HFFc6 (cell line): ENCODE measurements at regions not wholly inside any gene's neighbourhood (a gene's known extent, or its start where the extent isn't known, plus 50 kb on each side); places are given as distances from the start of the nearest gene placed in this dataset.

ENCODE experiments used
- DNase-seq: peaks from one replicate; pipeline ENCODE4 v3.0.0-alpha.2; 2018
- H3K27ac Mint-ChIP-seq: 2 replicates; pipeline ENCODE4 v1.8.0; 2020; ENCODE audit warnings: mild to moderate bottlenecking, mixed read lengths
- H3K27me3 Mint-ChIP-seq: 2 replicates; pipeline ENCODE4 v1.8.0; 2021; ENCODE audit warnings: mild to moderate bottlenecking, moderate library complexity, mixed read lengths; ENCODE audit not compliant: insufficient read depth
- H3K36me3 Mint-ChIP-seq: 2 replicates; pipeline ENCODE4 v1.8.0; 2021; ENCODE audit warnings: low read depth, mixed read lengths
- H3K4me1 Mint-ChIP-seq: 2 replicates; pipeline ENCODE4 v1.8.0; 2020; ENCODE audit warnings: low read depth, mixed read lengths
- H3K4me3 Mint-ChIP-seq: 2 replicates; pipeline ENCODE4 v1.8.0; 2020; ENCODE audit warnings: mild to moderate bottlenecking, moderate library complexity, mixed read lengths
- H3K9me3 Mint-ChIP-seq: 2 replicates; pipeline ENCODE4 v1.8.0; 2020; ENCODE audit warnings: mild to moderate bottlenecking, mixed read lengths
- TF ChIP-seq, protein P1 (sequence below): fragments of 200-600 bp; sonication (generic); IDR thresholded peaks from 2 replicates; pipeline ENCODE4 v1.5.0; 2021; ENCODE audit warnings: antibody characterized with exemption, mild to moderate bottlenecking

DNA sequence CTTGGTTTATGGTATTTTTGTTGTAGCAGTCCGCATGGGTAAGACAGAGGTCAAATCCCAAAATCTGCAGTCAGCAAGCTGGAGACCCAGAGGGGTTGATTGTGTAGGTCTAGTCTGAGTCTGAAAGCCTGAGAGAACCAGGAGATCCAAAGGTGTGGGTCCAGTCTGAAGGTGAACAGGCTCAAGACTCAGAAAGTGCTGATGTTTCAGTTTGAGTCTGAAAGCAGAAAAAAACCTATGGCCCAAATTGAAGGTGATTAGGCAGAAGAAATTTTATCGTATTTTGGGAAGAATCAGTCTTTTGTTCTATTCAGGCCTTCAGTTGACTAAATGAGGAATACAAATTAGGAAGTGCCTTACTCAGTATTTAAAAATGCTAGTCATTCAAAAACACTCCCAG, 807.8 kb upstream of the FOXG1 start:
- Mint-ChIP-seq H3K4me1 (no peaks in the 10 kb centered on the region), H3K4me3 (no peak overlapping the region), H3K36me3 (no peaks in the 10 kb centered on the region), H3K27me3 (no peaks in the 10 kb centered on the region), H3K9me3 (peaks cover 62% of the 10 kb centered on the region), H3K27ac (no peak overlapping the region)
- DNase-seq, result no peak
- TF ChIP-seq, protein P1, sequence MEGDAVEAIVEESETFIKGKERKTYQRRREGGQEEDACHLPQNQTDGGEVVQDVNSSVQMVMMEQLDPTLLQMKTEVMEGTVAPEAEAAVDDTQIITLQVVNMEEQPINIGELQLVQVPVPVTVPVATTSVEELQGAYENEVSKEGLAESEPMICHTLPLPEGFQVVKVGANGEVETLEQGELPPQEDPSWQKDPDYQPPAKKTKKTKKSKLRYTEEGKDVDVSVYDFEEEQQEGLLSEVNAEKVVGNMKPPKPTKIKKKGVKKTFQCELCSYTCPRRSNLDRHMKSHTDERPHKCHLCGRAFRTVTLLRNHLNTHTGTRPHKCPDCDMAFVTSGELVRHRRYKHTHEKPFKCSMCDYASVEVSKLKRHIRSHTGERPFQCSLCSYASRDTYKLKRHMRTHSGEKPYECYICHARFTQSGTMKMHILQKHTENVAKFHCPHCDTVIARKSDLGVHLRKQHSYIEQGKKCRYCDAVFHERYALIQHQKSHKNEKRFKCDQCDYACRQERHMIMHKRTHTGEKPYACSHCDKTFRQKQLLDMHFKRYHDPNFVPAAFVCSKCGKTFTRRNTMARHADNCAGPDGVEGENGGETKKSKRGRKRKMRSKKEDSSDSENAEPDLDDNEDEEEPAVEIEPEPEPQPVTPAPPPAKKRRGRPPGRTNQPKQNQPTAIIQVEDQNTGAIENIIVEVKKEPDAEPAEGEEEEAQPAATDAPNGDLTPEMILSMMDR, result no peak

- Mint-ChIP-seq H3K27ac (no peak overlapping the region), H3K4me1 (no peaks in the 10 kb centered on the region), H3K27me3 (peaks cover 4% of the 10 kb centered on the region; the same call in 1 of the 2 replicates), H3K4me3 (no peak overlapping the region), H3K36me3 (no peaks in the 10 kb centered on the region; the same call in 1 of the 2 replicates), H3K9me3 (peaks cover 52% of the 10 kb centered on the region)
- no peak for DNase-seq
- TF ChIP-seq, protein P1, result no peak
These were observed 770.9 kb upstream of the FOXG1 start for GRCh38 chr14:27995691-27996090.

DNA sequence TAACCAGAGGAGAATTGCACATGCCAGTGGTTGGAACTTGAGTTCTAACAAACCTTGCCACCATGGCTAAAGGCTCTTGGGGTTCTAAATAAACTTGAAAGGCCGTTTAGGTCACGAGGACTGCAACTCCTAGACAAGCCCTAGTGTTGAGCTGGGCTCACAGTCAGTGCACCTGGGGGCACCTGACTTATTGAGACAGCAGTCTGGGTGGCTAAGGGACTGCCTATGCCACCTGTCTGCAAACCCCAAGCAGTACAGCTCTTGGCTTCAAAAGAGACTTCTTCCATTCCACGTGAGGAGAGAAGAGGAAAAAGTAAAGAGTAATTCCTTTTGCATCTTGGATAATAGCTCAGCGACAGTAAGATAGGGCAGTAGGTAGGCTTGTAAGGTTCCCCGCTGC, 765.6 kb upstream of the FOXG1 start:
- Mint-ChIP-seq H3K9me3 (peaks cover 65% of the 10 kb centered on the region), H3K27ac (no peak overlapping the region), H3K4me1 (no peaks in the 10 kb centered on the region), H3K4me3 (no peak overlapping the region), H3K27me3 (no peaks in the 10 kb centered on the region), H3K36me3 (no peaks in the 10 kb centered on the region)
- TF ChIP-seq, protein P1, result no peak
- no peak for DNase-seq

DNA sequence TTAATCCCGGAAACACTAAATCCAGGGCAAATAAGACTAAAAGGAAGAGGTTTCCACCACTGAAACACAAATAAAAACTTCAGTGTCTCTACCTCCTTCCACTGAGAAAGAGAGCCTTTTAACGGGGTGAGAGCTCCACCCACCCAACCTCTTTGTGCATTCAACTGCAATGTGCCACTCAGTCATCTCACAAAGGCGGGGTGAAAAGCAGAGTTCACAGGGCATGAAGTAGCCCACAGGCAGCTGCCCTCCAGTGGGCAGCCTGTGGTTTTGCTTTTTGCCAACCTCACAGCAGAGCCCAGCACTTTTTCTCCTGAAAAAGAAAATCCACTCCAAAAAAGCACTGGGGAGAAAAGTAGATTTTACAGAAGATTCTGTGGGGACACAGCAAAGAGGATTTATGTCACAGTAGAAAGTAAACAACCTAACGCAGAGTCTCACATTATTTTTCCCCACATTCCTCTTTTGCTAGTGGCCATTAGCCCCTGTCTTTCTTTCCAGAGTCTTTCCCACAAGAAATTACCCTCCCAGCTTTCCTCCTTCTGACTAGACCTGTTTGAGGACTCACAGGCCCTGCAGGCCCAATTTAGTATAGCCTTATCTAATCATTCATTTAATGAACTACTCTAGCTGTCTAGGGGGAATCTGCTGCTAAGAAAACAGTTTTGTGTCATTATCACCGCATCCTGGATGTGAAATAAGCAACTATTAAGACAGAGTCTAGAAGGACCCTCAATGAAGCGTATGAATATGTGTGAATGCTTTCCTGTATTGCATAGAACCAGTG, 753.8 kb upstream of the FOXG1 start:
- Mint-ChIP-seq H3K4me1 (no peaks in the 10 kb centered on the region), H3K27me3 (no peaks in the 10 kb centered on the region), H3K27ac (no peak overlapping the region), H3K36me3 (no peaks in the 10 kb centered on the region), H3K4me3 (no peak overlapping the region), H3K9me3 (peaks cover 47% of the 10 kb centered on the region)
- DNase-seq, result no peak
- TF ChIP-seq, protein P1, result no peak

DNA sequence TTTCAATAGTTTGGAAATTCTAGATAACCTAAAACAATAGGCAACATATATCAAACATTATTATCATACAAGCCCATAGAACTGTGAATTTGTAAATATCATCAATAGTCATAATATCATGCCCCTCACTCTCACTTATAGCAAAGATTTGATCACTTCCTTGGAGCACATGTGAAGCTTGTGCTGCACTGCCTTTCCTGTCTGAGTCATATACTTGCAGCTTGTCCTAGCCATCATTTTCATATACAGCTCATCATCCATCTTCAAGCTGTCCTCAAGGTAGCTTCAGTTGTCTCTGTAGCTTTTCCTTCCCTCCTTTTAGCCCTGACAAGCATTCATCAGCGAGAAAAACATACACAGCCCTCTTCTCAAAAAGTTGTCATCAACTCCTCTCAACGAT, 746.5 kb upstream of the FOXG1 start:
- Mint-ChIP-seq H3K36me3 (no peaks in the 10 kb centered on the region), H3K4me1 (no peaks in the 10 kb centered on the region), H3K27ac (no peak overlapping the region), H3K4me3 (no peak overlapping the region), H3K9me3 (peaks cover 28% of the 10 kb centered on the region), H3K27me3 (no peaks in the 10 kb centered on the region)
- no peak for DNase-seq
- TF ChIP-seq, protein P1, result no peak
